NCI-H1436 (cell line): ENCODE measurements at regions not wholly inside any gene's neighbourhood (a gene's known extent, or its start where the extent isn't known, plus 50 kb on each side); places are given as distances from the start of the nearest gene placed in this dataset.
A peak's percentile ranks its signal among the peaks of the same experiment; 100 is the strongest.
"Not testable (repeated sequence)": the region's sequence is repeated elsewhere in the genome, so short reads cannot be mapped to it uniquely, and the experiment has no call there.

Experiments
- DNase-seq: peaks from one replicate; lab custom pipeline; 2025; lab: John Stamatoyannopoulos, UW

GRCh38 chr13:48808683-48809082, 155.0 kb downstream of the CYSLTR2 start:
- no peak for DNase-seq

GRCh38 chr13:48810013-48810412, 156.3 kb downstream of the CYSLTR2 start:
- DNase-seq: no peak

- DNase-seq: no peak
These were observed 159.8 kb downstream of the CYSLTR2 start for GRCh38 chr13:48813518-48813917.

- no peak for DNase-seq
These were observed 159.0 kb upstream of the FNDC3A start for GRCh38 chr13:48816700-48817099.

- DNase-seq: no peak
These were observed 158.4 kb upstream of the FNDC3A start for GRCh38 chr13:48817166-48817802.

GRCh38 chr13:48818495-48819356, 157.0 kb upstream of the FNDC3A start:
- DNase-seq: no peak

- no peak for DNase-seq
These were observed 156.3 kb upstream of the FNDC3A start for GRCh38 chr13:48819376-48819775.

- DNase-seq: no peak
These were observed 155.8 kb upstream of the FNDC3A start for GRCh38 chr13:48819899-48820298.

- not testable (repeated sequence) for DNase-seq
These were observed 152.2 kb upstream of the FNDC3A start for GRCh38 chr13:48823526-48823925.

GRCh38 chr13:48826039-48826438, 149.7 kb upstream of the FNDC3A start:
- DNase-seq: no peak

GRCh38 chr13:48826922-48827454, 148.7 kb upstream of the FNDC3A start:
- not testable (repeated sequence) for DNase-seq

GRCh38 chr13:48827709-48828108, 148.0 kb upstream of the FNDC3A start:
- no peak for DNase-seq

- peak; percentile 72 for DNase-seq
These were observed 146.7 kb upstream of the FNDC3A start for GRCh38 chr13:48828962-48829411.

- no peak for DNase-seq
These were observed 146.2 kb upstream of the FNDC3A start for GRCh38 chr13:48829536-48829935.

- DNase-seq: no peak
These were observed 144.5 kb upstream of the FNDC3A start for GRCh38 chr13:48831248-48831647.

GRCh38 chr13:48833412-48833811, 142.3 kb upstream of the FNDC3A start:
- DNase-seq: no peak

- DNase-seq: not testable (repeated sequence)
These were observed 140.4 kb upstream of the FNDC3A start for GRCh38 chr13:48835326-48835725.

- DNase-seq: no peak
These were observed 137.3 kb upstream of the FNDC3A start for GRCh38 chr13:48838193-48838973.

- no peak for DNase-seq
These were observed 136.5 kb upstream of the FNDC3A start for GRCh38 chr13:48839171-48839570.

- DNase-seq: no peak
These were observed 135.3 kb upstream of the FNDC3A start for GRCh38 chr13:48840366-48840765.

GRCh38 chr13:48842316-48842715, 133.4 kb upstream of the FNDC3A start:
- DNase-seq: no peak
